Epithelial cell of proximal tubule (primary cell): ENCODE measurements at regions not wholly inside any gene's neighbourhood (a gene's known extent, or its start where the extent isn't known, plus 50 kb on each side); places are given as distances from the start of the nearest gene placed in this dataset.

Experiments
- DNase-seq: peaks from one replicate; pipeline ENCODE4 v3.0.0-alpha.2; 2011; ENCODE audit warnings: low read depth
- H3K4me3 ChIP-seq: 2 replicates; pipeline ENCODE4 v1.5.1; 2011; ENCODE audit warnings: low read depth, mild to moderate bottlenecking, low read length
- CTCF ChIP-seq: conservative IDR thresholded peaks from 2 replicates; pipeline ENCODE4 v1.5.1; 2012; ENCODE audit warnings: low read depth, mild to moderate bottlenecking, low read length

- no peak for DNase-seq
- H3K4me3 ChIP-seq = no peak overlapping the region
- no peak for TF ChIP-seq CTCF
These were observed 860.1 kb downstream of the TBC1D22A start for GRCh38 chr22:47622541-47622940.

GRCh38 chr22:47621253-47621652 is 858.8 kb downstream of the TBC1D22A start:
- H3K4me3 ChIP-seq = no peak overlapping the region
- no peak for TF ChIP-seq CTCF
- DNase-seq = no peak

- no peak for TF ChIP-seq CTCF
- no peak overlapping the region for H3K4me3 ChIP-seq
- no peak for DNase-seq
These were observed 857.9 kb downstream of the TBC1D22A start for GRCh38 chr22:47620391-47620790.

- TF ChIP-seq CTCF = no peak
- no peak for DNase-seq
- no peak overlapping the region for H3K4me3 ChIP-seq
These were observed 857.2 kb downstream of the TBC1D22A start for GRCh38 chr22:47619631-47620030.

- DNase-seq = no peak
- TF ChIP-seq CTCF = no peak
- no peak overlapping the region for H3K4me3 ChIP-seq
These were observed 855.9 kb downstream of the TBC1D22A start for GRCh38 chr22:47618180-47619010.

GRCh38 chr22:47617186-47617585 is 854.7 kb downstream of the TBC1D22A start:
- TF ChIP-seq CTCF = no peak
- DNase-seq = no peak
- H3K4me3 ChIP-seq = no peak overlapping the region
